NCI-H748 (cell line): ENCODE measurements at regions not wholly inside any gene's neighbourhood (a gene's known extent, or its start where the extent isn't known, plus 50 kb on each side); places are given as distances from the start of the nearest gene placed in this dataset.
"Not testable (repeated sequence)": the region's sequence is repeated elsewhere in the genome, so short reads cannot be mapped to it uniquely, and the experiment has no call there.

ENCODE experiments used
- DNase-seq: peaks from one replicate; lab custom pipeline; 2025; ENCODE audit not compliant: unreplicated experiment; lab: John Stamatoyannopoulos, UW

- DNase-seq = no peak
These were observed 94.3 kb upstream of the DCLK2 start for GRCh38 chr4:149983931-149984330.

DNA sequence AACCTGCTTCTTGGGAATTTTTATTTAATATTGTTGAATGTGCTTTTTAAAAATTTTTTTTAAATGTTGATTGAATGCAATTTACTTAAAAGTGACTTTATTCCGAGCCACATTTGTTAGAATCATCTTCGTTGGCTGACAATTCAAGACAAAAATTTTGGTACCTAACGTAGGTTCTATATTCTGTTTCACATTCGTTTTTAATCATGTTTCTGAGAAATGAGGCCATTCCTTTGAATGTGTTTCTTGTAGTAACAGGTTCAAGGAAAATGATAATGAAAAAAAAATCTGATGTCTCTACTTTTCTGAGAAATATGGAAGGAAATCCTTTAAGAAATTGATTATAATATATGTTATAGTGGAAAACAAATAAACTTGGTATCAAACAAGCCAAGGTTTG is 92.3 kb upstream of the DCLK2 start:
- no peak for DNase-seq

DNA sequence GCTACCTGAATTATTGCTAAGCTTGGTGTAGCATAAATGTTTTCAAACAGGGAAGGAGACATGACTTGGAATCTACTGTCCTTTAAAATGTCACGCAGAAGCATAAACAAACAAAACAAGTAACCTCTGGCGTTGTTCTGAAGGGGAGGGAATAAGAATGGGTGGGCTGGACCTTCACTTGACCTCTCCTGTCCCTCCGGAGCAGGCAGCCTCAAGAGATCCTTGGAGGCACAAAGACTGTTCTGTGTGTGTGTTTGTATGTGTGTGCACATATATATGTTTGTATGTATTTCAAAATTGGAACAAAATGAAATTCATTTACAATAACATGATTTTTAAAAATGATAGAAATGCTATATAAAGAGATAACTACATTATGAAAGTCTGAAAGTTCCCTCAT is 91.3 kb upstream of the DCLK2 start:
- DNase-seq = no peak

- peak; percentile 8 for DNase-seq
These were observed 90.7 kb upstream of the DCLK2 start for GRCh38 chr4:149987330-149988086.

- DNase-seq = no peak
These were observed 90.2 kb upstream of the DCLK2 start for GRCh38 chr4:149988087-149988410.

DNA sequence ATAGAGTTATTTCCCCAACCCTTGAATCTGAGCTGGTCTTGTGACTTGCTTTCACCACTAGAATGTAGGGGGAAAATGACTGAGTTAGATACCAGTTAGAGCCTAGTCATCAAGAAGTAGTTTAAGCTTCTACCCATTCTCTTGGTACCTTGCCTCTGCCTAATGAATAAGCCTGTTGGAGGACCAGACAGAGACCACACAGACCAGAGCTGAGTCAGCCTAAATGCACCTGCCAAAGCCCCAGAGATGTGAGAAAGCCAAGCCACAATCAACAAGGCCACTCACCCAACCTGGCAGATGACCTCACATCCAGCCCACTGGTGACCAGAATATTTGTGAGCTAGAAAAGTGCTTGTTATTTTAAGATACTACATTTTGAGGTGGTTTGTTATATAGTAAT is 85.2 kb upstream of the DCLK2 start:
- DNase-seq = no peak

- DNase-seq = no peak
These were observed 83.0 kb upstream of the DCLK2 start for GRCh38 chr4:149995134-149995756.

DNA sequence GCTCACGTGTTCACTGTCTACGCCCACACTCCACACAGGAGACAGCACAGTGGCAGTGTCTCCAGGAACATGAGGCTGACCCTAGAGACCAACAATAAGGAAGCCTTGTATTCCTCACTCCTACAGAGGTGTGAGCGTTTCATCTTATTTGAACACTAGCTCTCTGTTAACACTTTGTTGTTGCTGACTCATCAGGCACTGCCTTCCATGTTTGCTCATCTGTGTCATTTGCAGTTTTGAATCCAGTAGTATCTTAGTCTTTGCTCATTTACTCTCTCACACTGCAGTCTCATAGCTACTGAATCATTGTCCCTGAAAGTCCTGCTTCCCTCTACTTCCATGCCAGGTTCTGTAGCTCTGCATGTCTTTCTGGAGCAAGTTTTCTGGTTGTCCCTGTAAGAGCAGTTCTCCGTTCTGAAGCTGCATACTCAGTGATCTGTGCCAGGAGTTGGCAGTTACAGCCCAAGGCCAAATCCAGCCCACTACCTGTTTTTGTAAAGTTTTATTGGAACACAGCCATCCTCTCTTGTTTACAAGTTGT is 80.3 kb upstream of the DCLK2 start:
- no peak for DNase-seq

GRCh38 chr4:149999485-150000074 is 78.7 kb upstream of the DCLK2 start:
- DNase-seq = peak; percentile 71

DNA sequence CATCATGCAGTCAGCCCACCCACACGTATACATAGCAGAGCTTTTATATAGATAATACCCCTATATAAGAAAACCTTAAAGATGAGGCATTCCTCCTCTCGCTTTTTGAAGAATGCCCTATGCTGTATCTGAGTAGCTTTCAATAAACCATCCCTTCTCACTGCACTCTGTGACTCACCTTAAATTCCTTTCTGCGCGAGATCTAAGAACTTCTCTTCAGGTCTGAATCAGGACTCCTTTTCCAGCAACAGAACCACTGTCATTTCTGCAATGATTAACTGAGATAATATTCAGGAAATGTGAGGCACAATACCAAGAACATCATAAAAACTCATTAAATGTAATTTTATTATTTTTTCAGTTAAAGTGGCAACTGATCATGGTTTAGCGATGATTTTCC is 76.4 kb upstream of the DCLK2 start:
- DNase-seq = no peak

- DNase-seq = no peak
These were observed 75.7 kb upstream of the DCLK2 start for GRCh38 chr4:150002561-150002960.

GRCh38 chr4:150004481-150004880 is 73.8 kb upstream of the DCLK2 start:
- no peak for DNase-seq

GRCh38 chr4:150005537-150005936 is 72.7 kb upstream of the DCLK2 start:
- peak; percentile 25 for DNase-seq

- DNase-seq = peak; percentile 1
These were observed 72.0 kb upstream of the DCLK2 start for GRCh38 chr4:150006197-150006596.

GRCh38 chr4:150007512-150007911 is 70.7 kb upstream of the DCLK2 start:
- DNase-seq = no peak

- no peak for DNase-seq
These were observed 69.7 kb upstream of the DCLK2 start for GRCh38 chr4:150008546-150008945.

DNA sequence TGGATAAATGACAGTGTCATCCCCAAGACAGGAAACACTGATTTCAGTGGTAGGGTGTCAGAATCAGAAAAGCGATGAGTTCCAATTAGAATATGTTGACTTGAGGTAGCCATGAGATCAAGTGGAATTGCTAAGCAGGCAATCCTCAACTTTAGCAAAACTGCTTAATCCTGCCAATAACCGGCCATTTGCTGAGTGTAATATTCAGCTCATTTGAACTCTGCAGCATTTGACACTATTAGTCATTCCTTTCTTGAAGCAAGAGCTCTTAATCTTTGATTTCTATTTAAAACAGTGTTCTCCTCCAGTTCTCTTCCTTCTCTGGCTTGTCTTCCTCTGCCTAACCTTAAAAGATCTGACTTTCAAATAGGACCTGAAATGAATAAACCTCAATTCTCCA is 68.7 kb upstream of the DCLK2 start:
- no peak for DNase-seq

- DNase-seq = peak; percentile 67
These were observed 67.6 kb upstream of the DCLK2 start for GRCh38 chr4:150010525-150011126.

GRCh38 chr4:150012851-150013360 is 65.3 kb upstream of the DCLK2 start:
- no peak for DNase-seq

- DNase-seq = not testable (repeated sequence)
These were observed 62.3 kb upstream of the DCLK2 start for GRCh38 chr4:150015910-150016309.

- not testable (repeated sequence) for DNase-seq
These were observed 61.6 kb upstream of the DCLK2 start for GRCh38 chr4:150016621-150017020.

GRCh38 chr4:150018257-150018656 is 60.0 kb upstream of the DCLK2 start:
- DNase-seq = no peak
